Fibroblast of the aortic adventitia (primary cell): ENCODE measurements at regions not wholly inside any gene's neighbourhood (a gene's known extent, or its start where the extent isn't known, plus 50 kb on each side); places are given as distances from the start of the nearest gene placed in this dataset.
A peak's percentile ranks its signal among the peaks of the same experiment; 100 is the strongest.

Source experiments
- DNase-seq: peaks from one replicate; pipeline ENCODE4 v3.0.0-alpha.2; 2010; ENCODE audit warnings: low read depth
- H3K4me3 ChIP-seq: 2 replicates; pipeline ENCODE4 v1.5.1; 2011; ENCODE audit warnings: low read depth, mild to moderate bottlenecking, control low read depth, low read length, moderate library complexity
- CTCF ChIP-seq: IDR thresholded peaks from 2 replicates; pipeline ENCODE4 v1.5.1; 2011; ENCODE audit warnings: mild to moderate bottlenecking, low read length, control low read depth, inconsistent platforms; ENCODE audit not compliant: insufficient read depth

- no peak for TF ChIP-seq CTCF
Measured at GRCh38 chr1:185402930-185403329, 85.9 kb upstream of the IVNS1ABP start.

GRCh38 chr1:185401019-185401418 lies 84.0 kb upstream of the IVNS1ABP start:
- no peak overlapping the region for H3K4me3 ChIP-seq
- DNase-seq, result peak; percentile 17
- TF ChIP-seq CTCF, result no peak

More at GRCh38 chr1:185402930-185403329, 85.9 kb upstream of the IVNS1ABP start:
- H3K4me3 ChIP-seq, result no peak overlapping the region
- DNase-seq, result no peak

GRCh38 chr1:185400052-185400451 lies 83.0 kb upstream of the IVNS1ABP start:
- no peak overlapping the region for H3K4me3 ChIP-seq
- peak; percentile 76 for DNase-seq
- no peak for TF ChIP-seq CTCF

GRCh38 chr1:185398599-185398998 lies 81.6 kb upstream of the IVNS1ABP start:
- no peak overlapping the region for H3K4me3 ChIP-seq
- DNase-seq, result no peak
- no peak for TF ChIP-seq CTCF

GRCh38 chr1:185398022-185398421 lies 81.0 kb upstream of the IVNS1ABP start:
- TF ChIP-seq CTCF, result no peak
- DNase-seq, result no peak
- H3K4me3 ChIP-seq, result no peak overlapping the region

- no peak overlapping the region for H3K4me3 ChIP-seq
- no peak for DNase-seq
- TF ChIP-seq CTCF, result no peak
Measured at GRCh38 chr1:185397183-185397582, 80.1 kb upstream of the IVNS1ABP start.

- DNase-seq, result no peak
- no peak for TF ChIP-seq CTCF
- H3K4me3 ChIP-seq, result no peak overlapping the region
Measured at GRCh38 chr1:185396126-185396525, 79.1 kb upstream of the IVNS1ABP start.
